ENCODE measurements at regions not wholly inside any gene's neighbourhood (a gene's known extent, or its start where the extent isn't known, plus 50 kb on each side); places are given as distances from the start of the nearest gene placed in this dataset.

GRCh38 chr7:32660936-32661335 lies 165.6 kb downstream of the AVL9 start:
- TF ChIP-seq CTCF (IDR thresholded peaks at IDR 0.05), result no peak
- no peak for TF ChIP-seq EP300 (IDR thresholded peaks at IDR 0.05)
